Thoracic aorta (tissue), 2 donors: ENCODE measurements at regions not wholly inside any gene's neighbourhood (a gene's known extent, or its start where the extent isn't known, plus 50 kb on each side); places are given as distances from the start of the nearest gene placed in this dataset.

Experiments
- ATAC-seq: fragments of 150-250 bp; one replicate; pipeline ENCODE4 v1.8.0; 2017; ENCODE audit warnings: low read depth; ENCODE audit not compliant: insufficient number of reproducible peaks, low FRiP score
- DNase-seq: peaks from one replicate; pipeline ENCODE4 v3.0.0-alpha.2; 2020; ENCODE audit warnings: low spot score
- H3K27ac ChIP-seq, 2 donors: fragments of 200-600 bp; sonication (generic); 1 replicate in 1 of 2; 2 replicates in 1 of 2; pipeline ENCODE4 v1.5.1; 2016; ENCODE audit warnings: mild to moderate bottlenecking in 2 of 2, moderate library complexity in 2 of 2
- H3K27me3 ChIP-seq: fragments of 200-600 bp; sonication (generic); replicated peaks from 2 replicates; pipeline ENCODE4 v1.6.0; 2016; ENCODE audit warnings: mild to moderate bottlenecking; ENCODE audit not compliant: insufficient read depth
- H3K36me3 ChIP-seq: fragments of 200-600 bp; sonication (generic); one replicate; pipeline ENCODE4 v1.5.1; 2016
- H3K4me1 ChIP-seq, 2 donors: fragments of 200-600 bp; sonication (generic); 1 replicate in 1 of 2; 2 replicates in 1 of 2; pipeline versions ENCODE4 v1.5.1 to v1.6.0; 2016; ENCODE audit warnings: low read depth in 2 of 2, mild to moderate bottlenecking in 1 of 2; ENCODE audit not compliant: control insufficient read depth in 1 of 2
- H3K4me3 ChIP-seq: fragments of 200-600 bp; sonication (generic); 2 replicates; pipeline ENCODE4 v1.5.1; 2016; ENCODE audit warnings: mild to moderate bottlenecking
- H3K9me3 ChIP-seq: fragments of 200-600 bp; sonication (generic); 2 replicates; pipeline ENCODE4 v1.5.1; 2016
- CTCF ChIP-seq: fragments of 200-600 bp; sonication (generic); IDR thresholded peaks from one replicate; pipeline ENCODE4 v1.5.1; 2019; ENCODE audit warnings: antibody characterized with exemption

- no peak overlapping the region for H3K4me3 ChIP-seq
- ATAC-seq, result no peak
- no peaks in the 10 kb centered on the region for H3K36me3 ChIP-seq
- no peak for DNase-seq
- H3K27me3 ChIP-seq, result no peaks in the 10 kb centered on the region
- TF ChIP-seq CTCF, result no peak
- H3K27ac ChIP-seq, result no peak overlapping the region
- H3K4me1 ChIP-seq, result no peaks in the 10 kb centered on the region
- no peaks in the 10 kb centered on the region for H3K9me3 ChIP-seq
Measured at GRCh38 chr4:85420831-85421230, 54.1 kb upstream of the ARHGAP24 start.

GRCh38 chr4:85423431-85423830 lies 51.5 kb upstream of the ARHGAP24 start:
- DNase-seq, result no peak
- Histone ChIP-seq H3K27ac (no peak overlapping the region), H3K9me3 (no peaks in the 10 kb centered on the region), H3K36me3 (no peaks in the 10 kb centered on the region), H3K27me3 (no peaks in the 10 kb centered on the region), H3K4me3 (no peak overlapping the region), H3K4me1 (no peaks in the 10 kb centered on the region)
- TF ChIP-seq CTCF, result no peak
- no peak for ATAC-seq
